H1 (cell line): ENCODE measurements at regions not wholly inside any gene's neighbourhood (a gene's known extent, or its start where the extent isn't known, plus 50 kb on each side); places are given as distances from the start of the nearest gene placed in this dataset.

Source experiments
- BACH1 ChIP-seq: IDR thresholded peaks from 2 replicates; pipeline ENCODE4 v1.6.1; 2012; ENCODE audit warnings: low read length, improper control_type of control experiment
- CBX5 ChIP-seq: fragments of 300-800, 300-1000 bp; sonication (generic); IDR thresholded peaks from 2 replicates; pipeline ENCODE4 v1.7.1; 2016; ENCODE audit warnings: antibody characterized with exemption, low read length, low read depth
- CHD1 ChIP-seq: IDR thresholded peaks from 2 replicates; pipeline ENCODE4 v1.6.1; 2012; ENCODE audit warnings: low read depth, low read length, improper control_type of control experiment
- HDAC6 ChIP-seq: IDR thresholded peaks from one replicate; pipeline ENCODE4 v1.7.1; 2012; ENCODE audit warnings: low read depth, mild to moderate bottlenecking, inconsistent platforms, low read length, moderate library complexity
- SP1 ChIP-seq: IDR thresholded peaks from 2 replicates; pipeline ENCODE4 v1.6.1; 2011; ENCODE audit warnings: low read depth, low read length
- TBP ChIP-seq: IDR thresholded peaks from 2 replicates; pipeline ENCODE4 v1.6.1; 2011; ENCODE audit warnings: low read depth, low read length, improper control_type of control experiment
- USF2 ChIP-seq: IDR thresholded peaks from 2 replicates; pipeline ENCODE4 v1.6.1; 2011; ENCODE audit warnings: low read length, improper control_type of control experiment

DNA sequence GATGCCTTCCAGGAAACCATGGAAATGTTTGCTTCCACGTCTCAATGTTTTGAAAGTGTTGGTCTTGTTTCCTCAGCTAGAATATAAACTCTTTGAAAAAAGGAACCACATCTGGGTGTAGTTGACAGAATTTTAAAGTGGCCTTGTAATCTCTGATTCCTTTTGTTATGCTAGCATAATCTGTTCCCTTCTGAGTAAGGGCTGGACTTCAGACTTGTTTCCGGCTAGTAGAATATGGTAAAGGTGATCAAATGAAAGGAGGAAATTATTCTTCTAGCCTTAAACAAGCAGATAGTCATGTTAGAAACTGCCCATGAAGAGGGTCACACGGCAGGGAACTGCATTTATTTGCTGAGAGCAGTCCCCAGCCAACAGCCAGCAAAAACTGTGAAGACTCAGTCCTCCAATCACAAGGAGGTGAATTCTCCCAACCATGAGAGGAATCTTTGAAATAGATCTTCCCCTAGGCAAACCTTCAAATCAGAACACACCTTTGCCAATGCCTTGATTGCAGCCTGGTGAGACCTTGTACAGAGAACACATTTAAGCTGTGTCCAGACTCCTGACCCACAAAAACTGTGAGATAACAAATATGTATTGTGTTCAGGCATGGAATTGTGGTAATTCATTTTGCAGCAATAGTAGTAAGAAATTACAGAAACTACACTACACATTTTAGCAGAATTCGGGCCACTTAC is 316.9 kb upstream of the SP8 start (continued):
- TF ChIP-seq HDAC6 (no peak), CHD1 (no peak), USF2 (no peak), CBX5 (no peak), BACH1 (no peak), SP1 (no peak), TBP (no peak)
